Amygdala (tissue), 56 donors: ENCODE measurements at regions not wholly inside any gene's neighbourhood (a gene's known extent, or its start where the extent isn't known, plus 50 kb on each side); places are given as distances from the start of the nearest gene placed in this dataset.

Source experiments
- DNase-seq, 56 donors: peaks; one replicate each; lab custom pipeline; 2025; lab: John Stamatoyannopoulos, UW

GRCh38 chr11:112911124-112911523 is 50.1 kb upstream of the NCAM1 start:
- no peak for DNase-seq
